Kidney epithelial cell (primary cell): ENCODE measurements at regions not wholly inside any gene's neighbourhood (a gene's known extent, or its start where the extent isn't known, plus 50 kb on each side); places are given as distances from the start of the nearest gene placed in this dataset.

Experiments
- DNase-seq: peaks from one replicate; pipeline ENCODE4 v3.0.0-alpha.2; 2010; ENCODE audit warnings: low read depth
- H3K27me3 ChIP-seq: 2 replicates; pipeline ENCODE4 v1.6.0; 2011; ENCODE audit warnings: low read length; ENCODE audit not compliant: control insufficient read depth, insufficient read depth
- H3K36me3 ChIP-seq: 2 replicates; pipeline ENCODE4 v1.5.1; 2011; ENCODE audit warnings: low read length; ENCODE audit not compliant: control insufficient read depth, insufficient read depth
- H3K4me3 ChIP-seq: 2 replicates; pipeline ENCODE4 v1.5.1; 2011; ENCODE audit warnings: low read depth, mild to moderate bottlenecking, control low read depth, low read length
- TF ChIP-seq, protein P1 (sequence below): IDR thresholded peaks from 2 replicates; pipeline ENCODE4 v1.5.1; 2011; ENCODE audit warnings: mild to moderate bottlenecking, moderate library complexity, low read length, control low read depth, inconsistent platforms; ENCODE audit not compliant: insufficient read depth, poor library complexity, severe bottlenecking

GRCh38 chr1:187415065-187415464 lies 586.3 kb downstream of the PLA2G4A start:
- no peak for DNase-seq
- no peaks in the 10 kb centered on the region for H3K36me3 ChIP-seq
- no peaks in the 10 kb centered on the region for H3K27me3 ChIP-seq
- TF ChIP-seq, protein P1, sequence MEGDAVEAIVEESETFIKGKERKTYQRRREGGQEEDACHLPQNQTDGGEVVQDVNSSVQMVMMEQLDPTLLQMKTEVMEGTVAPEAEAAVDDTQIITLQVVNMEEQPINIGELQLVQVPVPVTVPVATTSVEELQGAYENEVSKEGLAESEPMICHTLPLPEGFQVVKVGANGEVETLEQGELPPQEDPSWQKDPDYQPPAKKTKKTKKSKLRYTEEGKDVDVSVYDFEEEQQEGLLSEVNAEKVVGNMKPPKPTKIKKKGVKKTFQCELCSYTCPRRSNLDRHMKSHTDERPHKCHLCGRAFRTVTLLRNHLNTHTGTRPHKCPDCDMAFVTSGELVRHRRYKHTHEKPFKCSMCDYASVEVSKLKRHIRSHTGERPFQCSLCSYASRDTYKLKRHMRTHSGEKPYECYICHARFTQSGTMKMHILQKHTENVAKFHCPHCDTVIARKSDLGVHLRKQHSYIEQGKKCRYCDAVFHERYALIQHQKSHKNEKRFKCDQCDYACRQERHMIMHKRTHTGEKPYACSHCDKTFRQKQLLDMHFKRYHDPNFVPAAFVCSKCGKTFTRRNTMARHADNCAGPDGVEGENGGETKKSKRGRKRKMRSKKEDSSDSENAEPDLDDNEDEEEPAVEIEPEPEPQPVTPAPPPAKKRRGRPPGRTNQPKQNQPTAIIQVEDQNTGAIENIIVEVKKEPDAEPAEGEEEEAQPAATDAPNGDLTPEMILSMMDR = no peak
- no peak overlapping the region for H3K4me3 ChIP-seq

DNA sequence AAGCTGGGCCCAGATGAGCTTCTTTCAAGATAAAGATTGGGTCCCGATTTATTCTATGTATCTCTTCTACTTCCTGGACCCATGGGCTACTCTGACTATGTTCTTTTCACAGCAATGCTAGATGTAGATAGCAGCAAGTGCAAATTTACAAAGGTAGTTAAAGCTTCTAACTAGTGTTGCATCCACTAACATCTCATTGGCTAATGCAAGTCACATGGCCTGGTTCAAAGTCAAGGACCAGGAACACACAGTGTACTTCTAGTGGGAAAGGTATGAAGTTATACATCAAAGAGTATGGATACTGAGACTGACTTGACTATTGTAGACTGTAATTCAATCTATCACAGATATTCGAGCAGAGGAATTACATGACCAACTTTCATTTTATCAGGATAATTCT lies 588.8 kb downstream of the PLA2G4A start:
- Histone ChIP-seq H3K4me3 (no peak overlapping the region), H3K36me3 (no peaks in the 10 kb centered on the region), H3K27me3 (no peaks in the 10 kb centered on the region)
- no peak for DNase-seq
- TF ChIP-seq, protein P1 = no peak

- Histone ChIP-seq H3K36me3 (no peaks in the 10 kb centered on the region), H3K4me3 (no peak overlapping the region), H3K27me3 (no peaks in the 10 kb centered on the region)
- TF ChIP-seq, protein P1 = no peak
- DNase-seq = no peak
Measured at GRCh38 chr1:187433598-187433997, 604.8 kb downstream of the PLA2G4A start.

GRCh38 chr1:187442603-187443002 lies 613.9 kb downstream of the PLA2G4A start:
- DNase-seq = no peak
- TF ChIP-seq, protein P1 = no peak

DNA sequence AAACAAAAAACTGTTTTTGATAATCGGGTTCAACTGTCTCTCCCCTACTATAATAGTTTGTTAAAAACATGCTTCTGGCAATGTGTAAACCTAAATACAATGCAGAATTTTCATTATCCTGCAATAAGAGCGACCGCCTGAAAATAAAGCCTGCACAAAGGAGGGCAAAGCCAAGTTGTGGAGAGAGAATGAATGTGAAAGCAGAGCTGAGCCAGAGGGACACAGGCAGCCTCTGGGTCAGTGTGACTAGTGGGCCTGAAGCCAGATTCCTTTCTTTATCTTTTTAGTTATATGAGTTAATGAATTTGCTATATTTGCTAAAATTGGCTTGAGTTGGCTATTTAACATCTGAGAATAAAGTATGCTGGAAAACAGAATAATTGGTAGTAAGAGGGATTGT lies 615.2 kb downstream of the PLA2G4A start:
- TF ChIP-seq, protein P1 = no peak
- no peaks in the 10 kb centered on the region for H3K27me3 ChIP-seq
- no peaks in the 10 kb centered on the region for H3K36me3 ChIP-seq
- no peak overlapping the region for H3K4me3 ChIP-seq
- DNase-seq = no peak

More at GRCh38 chr1:187442603-187443002, 613.9 kb downstream of the PLA2G4A start:
- H3K36me3 ChIP-seq = no peaks in the 10 kb centered on the region
- no peak overlapping the region for H3K4me3 ChIP-seq
- no peaks in the 10 kb centered on the region for H3K27me3 ChIP-seq

DNA sequence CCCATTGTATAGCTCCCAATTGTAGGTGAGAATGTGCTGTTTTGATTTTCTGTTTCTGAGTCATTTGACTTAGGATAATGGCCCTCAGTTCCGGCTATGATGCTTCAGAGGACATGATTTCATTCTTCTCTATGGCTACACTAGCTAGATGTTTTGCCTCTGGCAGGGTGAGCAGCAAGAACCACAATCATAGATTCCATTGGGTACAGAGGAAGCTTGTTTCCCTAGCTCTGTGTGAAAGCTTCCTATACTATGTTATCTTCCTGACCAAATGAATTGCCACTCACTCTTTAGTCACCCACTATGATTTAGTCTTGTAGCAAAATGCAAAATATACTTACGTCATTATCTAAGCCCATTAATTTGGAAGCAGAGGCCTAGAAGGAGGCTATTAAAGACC lies 616.3 kb downstream of the PLA2G4A start:
- no peaks in the 10 kb centered on the region for H3K27me3 ChIP-seq
- H3K4me3 ChIP-seq = no peak overlapping the region
- TF ChIP-seq, protein P1 = no peak
- no peaks in the 10 kb centered on the region for H3K36me3 ChIP-seq
- DNase-seq = no peak
